ENCODE measurements at regions not wholly inside any gene's neighbourhood (a gene's known extent, or its start where the extent isn't known, plus 50 kb on each side); places are given as distances from the start of the nearest gene placed in this dataset.

DNA sequence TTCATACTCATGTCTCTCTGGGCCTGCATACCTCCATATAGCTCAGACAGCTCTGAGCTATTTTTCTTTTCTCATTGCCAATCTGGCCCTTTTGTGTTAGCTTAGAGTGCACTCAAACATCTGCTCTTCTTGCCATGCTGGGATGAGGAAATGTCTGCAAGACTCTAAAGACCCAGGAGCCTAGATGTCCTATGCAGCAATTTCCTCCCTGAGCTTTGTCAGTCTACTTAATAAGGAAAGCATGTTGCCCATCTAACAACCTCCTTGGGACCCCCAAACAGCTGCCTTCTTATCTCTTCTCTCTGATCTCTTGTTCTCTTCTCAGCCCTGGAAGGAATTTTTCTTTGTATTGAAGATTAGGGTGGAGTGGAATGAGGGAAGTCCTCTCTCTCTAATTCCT lies 69.2 kb downstream of the UCHL1 start:
- no peaks in the 10 kb centered on the region for H3K27me3 ChIP-seq
- H3K4me3 ChIP-seq = no peak overlapping the region
- intact Hi-C loops (cut with DNase I; ENCODE audit: low total_unique reads) (no loop called here), in situ Hi-C loops (cut with MboI; ENCODE audit: low sequenced_read_pairs in 4 of 4) (no loop called here)
- ATAC-seq (no peak), DNase-seq (no peak)
- H3K4me1 ChIP-seq = no peaks in the 10 kb centered on the region
- H3K9me3 ChIP-seq = no peaks in the 10 kb centered on the region
- no peak overlapping the region for H3K27ac ChIP-seq
- no peaks in the 10 kb centered on the region for H3K36me3 ChIP-seq
- TF ChIP-seq POLR2A (IDR thresholded peaks at IDR 0.05) = no peak
- TF ChIP-seq, protein P1, sequence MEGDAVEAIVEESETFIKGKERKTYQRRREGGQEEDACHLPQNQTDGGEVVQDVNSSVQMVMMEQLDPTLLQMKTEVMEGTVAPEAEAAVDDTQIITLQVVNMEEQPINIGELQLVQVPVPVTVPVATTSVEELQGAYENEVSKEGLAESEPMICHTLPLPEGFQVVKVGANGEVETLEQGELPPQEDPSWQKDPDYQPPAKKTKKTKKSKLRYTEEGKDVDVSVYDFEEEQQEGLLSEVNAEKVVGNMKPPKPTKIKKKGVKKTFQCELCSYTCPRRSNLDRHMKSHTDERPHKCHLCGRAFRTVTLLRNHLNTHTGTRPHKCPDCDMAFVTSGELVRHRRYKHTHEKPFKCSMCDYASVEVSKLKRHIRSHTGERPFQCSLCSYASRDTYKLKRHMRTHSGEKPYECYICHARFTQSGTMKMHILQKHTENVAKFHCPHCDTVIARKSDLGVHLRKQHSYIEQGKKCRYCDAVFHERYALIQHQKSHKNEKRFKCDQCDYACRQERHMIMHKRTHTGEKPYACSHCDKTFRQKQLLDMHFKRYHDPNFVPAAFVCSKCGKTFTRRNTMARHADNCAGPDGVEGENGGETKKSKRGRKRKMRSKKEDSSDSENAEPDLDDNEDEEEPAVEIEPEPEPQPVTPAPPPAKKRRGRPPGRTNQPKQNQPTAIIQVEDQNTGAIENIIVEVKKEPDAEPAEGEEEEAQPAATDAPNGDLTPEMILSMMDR (IDR thresholded peaks at IDR 0.05 in 4 of 5, conservative IDR thresholded peaks at IDR 0.05 in 1 of 5) = no peak

DNA sequence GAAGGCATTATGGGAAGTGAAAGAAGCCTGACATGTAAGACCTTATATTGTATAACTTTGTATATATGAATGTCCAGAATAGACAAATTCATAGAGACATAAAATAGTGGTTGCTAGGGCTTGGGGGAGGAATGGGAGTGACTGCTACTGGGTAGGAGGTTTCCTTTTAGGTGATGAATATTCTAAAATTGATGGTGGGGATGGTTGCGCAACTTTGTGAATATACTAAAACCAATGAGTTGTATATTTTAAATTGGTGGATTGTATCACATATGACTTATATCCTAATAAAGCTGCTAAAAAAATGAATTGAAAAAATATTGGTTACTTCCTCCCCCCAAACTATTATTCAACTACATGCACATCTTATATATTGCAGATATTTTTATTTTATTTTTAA lies 70.0 kb downstream of the UCHL1 start:
- no peak overlapping the region for H3K27ac ChIP-seq
- TF ChIP-seq POLR2A (IDR thresholded peaks at IDR 0.05) = no peak
- no peak for DNase-seq
- intact Hi-C loops (cut with DNase I; ENCODE audit: low total_unique reads) = no loop called here
- H3K4me3 ChIP-seq = no peak overlapping the region
- no peaks in the 10 kb centered on the region for H3K9me3 ChIP-seq
- no peak for ATAC-seq
- no peaks in the 10 kb centered on the region for H3K27me3 ChIP-seq
- H3K36me3 ChIP-seq = no peaks in the 10 kb centered on the region
- in situ Hi-C loops (cut with MboI; ENCODE audit: low sequenced_read_pairs in 4 of 4) = no loop called here
- no peaks in the 10 kb centered on the region for H3K4me1 ChIP-seq

DNA sequence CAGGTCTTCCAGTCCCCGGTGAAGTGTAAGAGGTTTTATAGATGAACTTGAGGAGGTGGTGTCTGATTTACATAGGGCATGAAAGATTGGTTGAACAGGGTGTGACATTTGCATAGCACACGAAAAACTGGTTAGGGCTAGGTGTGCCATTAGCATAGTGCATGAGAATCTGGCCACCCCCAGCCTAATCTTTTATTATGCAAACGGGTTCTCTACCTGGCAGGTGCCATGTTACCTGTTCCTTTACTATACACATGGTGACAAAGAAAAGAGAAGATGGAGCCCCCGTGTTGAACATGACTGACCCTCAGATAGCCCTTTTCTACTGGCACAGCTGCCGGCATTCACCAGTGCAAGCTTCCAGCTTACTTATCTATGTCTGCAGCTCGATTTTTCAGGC lies 71.0 kb downstream of the UCHL1 start:
- no peak for DNase-seq
- Histone ChIP-seq H3K27me3 (no peaks in the 10 kb centered on the region), H3K36me3 (no peaks in the 10 kb centered on the region), H3K4me3 (no peak overlapping the region), H3K4me1 (no peaks in the 10 kb centered on the region), H3K9me3 (no peaks in the 10 kb centered on the region), H3K27ac (no peak overlapping the region)
- TF ChIP-seq POLR2A (IDR thresholded peaks at IDR 0.05) = no peak
- intact Hi-C loops (cut with DNase I; ENCODE audit: low total_unique reads) = no loop called here
- in situ Hi-C loops (cut with MboI; ENCODE audit: low sequenced_read_pairs in 4 of 4) = no loop called here
- ATAC-seq = no peak

DNA sequence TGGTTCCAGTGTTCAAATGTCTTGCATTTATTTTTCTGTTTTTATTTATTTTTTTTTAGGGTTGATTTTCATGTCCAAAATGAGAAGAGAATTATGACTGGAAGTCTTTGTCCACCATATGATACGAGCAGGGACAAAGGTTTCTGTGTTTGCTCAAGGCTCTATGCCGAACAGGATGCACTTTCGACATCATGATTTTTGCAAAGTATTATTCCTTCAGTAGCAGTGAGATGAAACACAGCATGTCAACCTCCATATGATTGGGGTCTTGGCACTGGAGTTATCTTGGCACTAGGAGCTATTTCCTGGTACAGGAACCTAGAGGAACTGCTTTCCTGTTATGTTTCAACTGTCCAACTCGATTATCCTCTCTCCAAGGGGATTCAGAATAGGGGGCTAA lies 72.6 kb downstream of the UCHL1 start:
- Histone ChIP-seq H3K4me1 (no peaks in the 10 kb centered on the region), H3K36me3 (no peaks in the 10 kb centered on the region), H3K27me3 (no peaks in the 10 kb centered on the region), H3K27ac (no peak overlapping the region), H3K9me3 (no peaks in the 10 kb centered on the region), H3K4me3 (no peak overlapping the region)
- ATAC-seq (no peak), DNase-seq (no peak)
- intact Hi-C loops (cut with DNase I; ENCODE audit: low total_unique reads) (no loop called here), in situ Hi-C loops (cut with MboI; ENCODE audit: low sequenced_read_pairs in 4 of 4) (no loop called here)
- TF ChIP-seq, protein P1 (IDR thresholded peaks at IDR 0.05 in 4 of 5, conservative IDR thresholded peaks at IDR 0.05 in 1 of 5) = no peak
- no peak for TF ChIP-seq POLR2A (IDR thresholded peaks at IDR 0.05)

DNA sequence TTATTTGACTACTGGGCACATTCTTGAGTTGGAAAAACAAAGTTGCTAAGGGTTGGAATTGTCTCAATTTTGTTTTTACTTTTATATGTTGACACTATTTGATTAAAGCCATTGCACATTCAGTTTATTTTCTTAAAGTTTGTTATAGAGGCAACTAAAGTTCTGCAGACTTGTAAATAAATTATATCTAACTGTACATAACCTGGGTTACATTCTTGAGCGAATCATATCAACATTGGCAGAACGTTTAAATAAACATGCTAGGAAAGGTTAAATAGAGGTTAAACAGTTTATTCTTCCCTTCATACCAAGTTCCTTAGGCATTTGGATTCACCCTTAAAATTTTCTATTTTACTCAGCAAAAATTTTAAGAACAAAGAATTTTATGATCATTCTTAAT lies 74.5 kb downstream of the UCHL1 start:
- H3K9me3 ChIP-seq = no peaks in the 10 kb centered on the region
- no peak overlapping the region for H3K27ac ChIP-seq
- intact Hi-C loops (cut with DNase I; ENCODE audit: low total_unique reads) = no loop called here
- DNase-seq (no peak), ATAC-seq (no peak)
- no peak overlapping the region for H3K4me3 ChIP-seq
- H3K36me3 ChIP-seq = no peaks in the 10 kb centered on the region
- in situ Hi-C loops (cut with MboI; ENCODE audit: low sequenced_read_pairs in 4 of 4) = no loop called here
- TF ChIP-seq, protein P1 (IDR thresholded peaks at IDR 0.05 in 4 of 5, conservative IDR thresholded peaks at IDR 0.05 in 1 of 5) = no peak
- no peak for TF ChIP-seq POLR2A (IDR thresholded peaks at IDR 0.05)
- no peaks in the 10 kb centered on the region for H3K4me1 ChIP-seq
- H3K27me3 ChIP-seq = no peaks in the 10 kb centered on the region

DNA sequence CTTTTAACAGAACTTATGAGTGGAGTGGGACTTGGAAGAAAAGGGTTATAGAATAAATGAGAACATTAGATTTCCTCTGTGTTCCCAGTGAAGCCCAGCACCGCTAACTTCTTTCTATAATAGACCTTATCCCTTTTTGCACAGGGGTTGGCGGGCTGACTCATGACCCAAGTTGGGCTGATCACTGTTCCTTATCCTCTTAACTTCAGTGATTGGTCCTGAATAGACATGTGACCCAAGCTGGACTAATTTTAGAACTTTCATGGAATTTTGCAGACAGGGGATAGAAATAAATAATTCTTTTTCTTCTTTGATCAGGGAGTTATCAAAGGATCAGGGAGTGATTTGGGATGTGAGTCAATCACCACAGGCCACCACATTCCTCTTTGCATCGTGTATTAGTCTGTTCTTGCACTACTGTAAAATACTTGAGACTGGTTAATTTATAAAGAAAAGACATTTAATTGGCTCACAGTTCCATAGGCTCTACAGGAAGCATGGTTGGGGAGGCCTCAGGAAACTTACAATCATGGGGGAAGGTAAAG lies 75.9 kb downstream of the UCHL1 start:
- H3K9me3 ChIP-seq = no peaks in the 10 kb centered on the region
- ATAC-seq = no peak
- intact Hi-C loops (cut with DNase I; ENCODE audit: low total_unique reads) (no loop called here), in situ Hi-C loops (cut with MboI; ENCODE audit: low sequenced_read_pairs in 4 of 4) (no loop called here)
- no peak overlapping the region for H3K4me3 ChIP-seq
- DNase-seq = no peak
- H3K27ac ChIP-seq = no peak overlapping the region
- no peaks in the 10 kb centered on the region for H3K4me1 ChIP-seq
- TF ChIP-seq, protein P1 (IDR thresholded peaks at IDR 0.05 in 4 of 5, conservative IDR thresholded peaks at IDR 0.05 in 1 of 5) = no peak
- TF ChIP-seq POLR2A (IDR thresholded peaks at IDR 0.05) = no peak
- H3K36me3 ChIP-seq = no peaks in the 10 kb centered on the region
- no peaks in the 10 kb centered on the region for H3K27me3 ChIP-seq

All from gastrocnemius medialis (tissue), 4 donors.